ENCODE measurements at regions not wholly inside any gene's neighbourhood (a gene's known extent, or its start where the extent isn't known, plus 50 kb on each side); places are given as distances from the start of the nearest gene placed in this dataset.

GRCh38 chr1:61605607-61606321 lies 119.2 kb downstream of the TM2D1 start:
- H3K4me3 ChIP-seq (ENCODE audit: low read depth in 1 of 2, low read length in 2 of 2), result no peak overlapping the region
- no peaks in the 10 kb centered on the region for H3K4me1 ChIP-seq (ENCODE audit: insufficient read depth, low read length)
- H3K36me3 ChIP-seq (ENCODE audit: insufficient read depth, low read length), result no peaks in the 10 kb centered on the region
- no peak overlapping the region for H3K9ac ChIP-seq (ENCODE audit: low read length)
- H3K27ac ChIP-seq (ENCODE audit: low read depth, low read length), result no peak overlapping the region
- H3K9me3 ChIP-seq (ENCODE audit: low read length), result no peaks in the 10 kb centered on the region
- H3K27me3 ChIP-seq (ENCODE audit: control insufficient read depth in 1 of 2, insufficient read depth in 2 of 2, low read length in 2 of 2), result no peaks in the 10 kb centered on the region

GRCh38 chr1:61604684-61605083 lies 120.3 kb downstream of the TM2D1 start:
- no peak overlapping the region for H3K4me3 ChIP-seq (ENCODE audit: low read depth in 1 of 2, low read length in 2 of 2)
- H3K27me3 ChIP-seq (ENCODE audit: control insufficient read depth in 1 of 2, insufficient read depth in 2 of 2, low read length in 2 of 2), result no peaks in the 10 kb centered on the region
- no peaks in the 10 kb centered on the region for H3K36me3 ChIP-seq (ENCODE audit: insufficient read depth, low read length)
- no peak overlapping the region for H3K27ac ChIP-seq (ENCODE audit: low read depth, low read length)
- no peak overlapping the region for H3K9ac ChIP-seq (ENCODE audit: low read length)
- H3K4me1 ChIP-seq (ENCODE audit: insufficient read depth, low read length), result no peaks in the 10 kb centered on the region
- no peaks in the 10 kb centered on the region for H3K9me3 ChIP-seq (ENCODE audit: low read length)

GRCh38 chr1:61604261-61604660 lies 120.7 kb downstream of the TM2D1 start:
- Histone ChIP-seq H3K4me3 (ENCODE audit: low read depth in 1 of 2, low read length in 2 of 2) (no peak overlapping the region), H3K27ac (ENCODE audit: low read depth, low read length) (no peak overlapping the region), H3K9me3 (ENCODE audit: low read length) (no peaks in the 10 kb centered on the region), H3K9ac (ENCODE audit: low read length) (no peak overlapping the region), H3K27me3 (ENCODE audit: control insufficient read depth in 1 of 2, insufficient read depth in 2 of 2, low read length in 2 of 2) (no peaks in the 10 kb centered on the region), H3K36me3 (ENCODE audit: insufficient read depth, low read length) (no peaks in the 10 kb centered on the region), H3K4me1 (ENCODE audit: insufficient read depth, low read length) (no peaks in the 10 kb centered on the region)

DNA sequence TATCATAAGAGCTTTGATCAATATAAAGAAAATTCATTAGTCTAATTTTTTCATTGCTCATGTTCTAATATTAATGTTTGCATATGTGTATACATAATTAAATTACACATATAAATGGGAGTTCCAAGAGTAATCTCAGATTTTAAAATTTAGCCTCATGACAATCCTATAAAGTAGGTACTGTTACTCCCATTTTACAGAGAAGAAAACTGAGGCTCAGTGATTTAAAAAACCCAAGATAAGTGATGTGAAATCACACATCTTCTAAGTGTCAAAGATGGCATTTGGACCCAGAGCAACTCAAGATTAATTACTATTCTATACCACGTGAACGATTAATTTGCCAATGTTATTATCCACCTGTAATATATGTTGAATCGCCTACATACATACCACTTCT lies 122.3 kb downstream of the TM2D1 start:
- H3K27me3 ChIP-seq (ENCODE audit: control insufficient read depth in 1 of 2, insufficient read depth in 2 of 2, low read length in 2 of 2), result no peaks in the 10 kb centered on the region
- peaks cover under 1% of the 10 kb centered on the region for H3K9me3 ChIP-seq (ENCODE audit: low read length)
- H3K27ac ChIP-seq (ENCODE audit: low read depth, low read length), result no peak overlapping the region
- no peaks in the 10 kb centered on the region for H3K36me3 ChIP-seq (ENCODE audit: insufficient read depth, low read length)
- H3K4me1 ChIP-seq (ENCODE audit: insufficient read depth, low read length), result no peaks in the 10 kb centered on the region
- no peak overlapping the region for H3K9ac ChIP-seq (ENCODE audit: low read length)
- no peak overlapping the region for H3K4me3 ChIP-seq (ENCODE audit: low read depth in 1 of 2, low read length in 2 of 2)

DNA sequence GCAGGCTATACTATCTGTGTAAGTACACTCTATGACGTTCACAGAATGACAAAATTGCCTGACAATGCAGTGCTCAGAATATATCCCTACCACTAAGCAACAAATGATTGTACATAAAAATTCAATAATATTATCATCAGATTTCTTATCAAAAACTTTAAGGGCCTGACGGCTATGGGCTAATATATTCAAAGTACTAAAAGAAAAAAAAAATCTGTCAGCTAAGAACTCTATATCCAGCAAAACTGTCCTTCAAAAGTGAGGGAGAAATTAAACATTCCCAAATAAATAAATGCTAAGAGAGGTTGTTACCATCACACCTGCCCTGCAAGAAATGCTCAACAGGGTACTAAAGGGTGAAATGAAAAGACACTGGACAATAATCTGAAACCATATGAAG lies 127.3 kb downstream of the TM2D1 start:
- H3K9me3 ChIP-seq (ENCODE audit: low read length), result peaks cover 7% of the 10 kb centered on the region
- no peaks in the 10 kb centered on the region for H3K4me1 ChIP-seq (ENCODE audit: insufficient read depth, low read length)
- H3K27ac ChIP-seq (ENCODE audit: low read depth, low read length), result no peak overlapping the region
- H3K9ac ChIP-seq (ENCODE audit: low read length), result no peak overlapping the region
- no peak overlapping the region for H3K4me3 ChIP-seq (ENCODE audit: low read depth in 1 of 2, low read length in 2 of 2)
- H3K36me3 ChIP-seq (ENCODE audit: insufficient read depth, low read length), result no peaks in the 10 kb centered on the region
- no peaks in the 10 kb centered on the region for H3K27me3 ChIP-seq (ENCODE audit: control insufficient read depth in 1 of 2, insufficient read depth in 2 of 2, low read length in 2 of 2)

DNA sequence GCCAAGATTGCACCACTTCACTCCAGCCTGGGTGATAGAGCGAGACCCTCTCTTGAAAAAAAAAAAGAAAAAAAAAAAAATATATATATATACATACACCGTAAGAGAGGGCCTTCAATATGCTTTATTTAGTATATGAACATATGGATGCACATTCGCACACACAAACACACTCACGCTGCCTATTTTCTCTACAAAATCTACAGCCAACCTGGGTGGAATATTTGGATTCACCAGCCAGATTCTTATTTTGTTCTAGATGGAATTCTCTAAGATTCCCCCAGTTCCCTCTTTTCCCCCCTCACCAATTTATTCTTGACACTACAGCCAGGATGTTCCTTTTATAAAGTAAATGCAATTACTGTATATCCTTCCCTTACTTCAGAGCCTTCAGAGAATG lies 131.6 kb downstream of the TM2D1 start:
- Histone ChIP-seq H3K9me3 (ENCODE audit: low read length) (peaks cover 7% of the 10 kb centered on the region), H3K4me1 (ENCODE audit: insufficient read depth, low read length) (no peaks in the 10 kb centered on the region), H3K27ac (ENCODE audit: low read depth, low read length) (no peak overlapping the region), H3K9ac (ENCODE audit: low read length) (no peak overlapping the region), H3K27me3 (ENCODE audit: control insufficient read depth in 1 of 2, insufficient read depth in 2 of 2, low read length in 2 of 2) (no peaks in the 10 kb centered on the region), H3K4me3 (ENCODE audit: low read depth in 1 of 2, low read length in 2 of 2) (no peak overlapping the region), H3K36me3 (ENCODE audit: insufficient read depth, low read length) (no peaks in the 10 kb centered on the region)

GRCh38 chr1:61591351-61591750 lies 133.6 kb downstream of the TM2D1 start:
- Histone ChIP-seq H3K9ac (ENCODE audit: low read length) (no peak overlapping the region), H3K9me3 (ENCODE audit: low read length) (no peaks in the 10 kb centered on the region), H3K36me3 (ENCODE audit: insufficient read depth, low read length) (no peaks in the 10 kb centered on the region), H3K4me3 (ENCODE audit: low read depth in 1 of 2, low read length in 2 of 2) (no peak overlapping the region), H3K4me1 (ENCODE audit: insufficient read depth, low read length) (no peaks in the 10 kb centered on the region), H3K27me3 (ENCODE audit: control insufficient read depth in 1 of 2, insufficient read depth in 2 of 2, low read length in 2 of 2) (no peaks in the 10 kb centered on the region), H3K27ac (ENCODE audit: low read depth, low read length) (no peak overlapping the region)

DNA sequence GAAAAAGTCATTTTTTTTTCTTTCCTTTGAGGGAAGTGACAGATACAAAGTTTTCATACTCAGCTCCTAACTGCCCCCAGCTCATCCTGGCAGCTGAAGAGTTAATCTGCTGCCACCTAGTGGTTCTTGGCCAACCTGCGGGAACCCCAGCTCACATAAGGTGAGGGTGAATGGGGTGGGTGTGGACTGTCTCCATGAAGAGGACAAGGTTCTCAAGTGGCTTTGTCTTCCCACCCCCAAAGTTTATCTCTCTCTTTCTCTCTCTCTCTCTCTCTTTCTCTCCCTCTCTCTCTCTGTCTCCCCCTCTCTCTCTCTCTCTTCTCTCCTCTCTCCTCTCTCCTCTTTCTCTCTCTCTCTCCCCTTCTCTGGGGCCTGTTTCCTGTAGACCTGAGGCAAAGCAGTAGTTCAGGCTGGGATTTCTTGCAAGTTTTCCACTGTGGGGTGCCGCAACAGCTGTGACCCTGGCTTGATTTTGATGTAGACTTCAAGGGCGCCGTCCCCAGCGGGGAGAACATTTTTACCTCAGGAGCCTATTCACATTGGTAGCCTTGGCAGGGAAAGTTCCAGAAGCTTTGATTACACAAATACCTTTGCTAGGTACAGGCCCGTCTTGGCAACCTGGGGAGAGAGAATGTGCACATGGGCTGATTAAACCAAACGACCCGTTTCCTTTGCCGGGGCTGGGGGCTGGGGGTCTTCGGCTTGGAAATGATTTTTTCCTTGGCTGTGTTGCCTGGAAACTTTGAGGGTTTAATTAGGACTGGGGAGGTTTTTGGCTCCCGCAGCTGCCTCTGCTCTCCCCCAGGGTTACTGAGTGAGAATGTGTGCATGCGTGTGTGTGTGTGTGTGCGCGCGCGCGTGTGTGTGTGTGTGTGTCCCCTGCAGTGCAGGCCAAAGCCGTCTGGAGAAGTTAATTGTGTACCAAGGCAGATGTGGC lies 135.9 kb downstream of the TM2D1 start:
- no peaks in the 10 kb centered on the region for H3K27me3 ChIP-seq (ENCODE audit: control insufficient read depth in 1 of 2, insufficient read depth in 2 of 2, low read length in 2 of 2)
- H3K36me3 ChIP-seq (ENCODE audit: insufficient read depth, low read length), result no peaks in the 10 kb centered on the region
- H3K4me3 ChIP-seq (ENCODE audit: low read depth in 1 of 2, low read length in 2 of 2), result no peak overlapping the region
- no peaks in the 10 kb centered on the region for H3K4me1 ChIP-seq (ENCODE audit: insufficient read depth, low read length)
- no peak overlapping the region for H3K9ac ChIP-seq (ENCODE audit: low read length)
- no peaks in the 10 kb centered on the region for H3K9me3 ChIP-seq (ENCODE audit: low read length)
- no peak overlapping the region for H3K27ac ChIP-seq (ENCODE audit: low read depth, low read length)

GRCh38 chr1:61585714-61586113 lies 139.2 kb downstream of the TM2D1 start:
- H3K36me3 ChIP-seq (ENCODE audit: insufficient read depth, low read length), result no peaks in the 10 kb centered on the region
- no peak overlapping the region for H3K4me3 ChIP-seq (ENCODE audit: low read depth in 1 of 2, low read length in 2 of 2)
- H3K4me1 ChIP-seq (ENCODE audit: insufficient read depth, low read length), result no peaks in the 10 kb centered on the region
- no peaks in the 10 kb centered on the region for H3K9me3 ChIP-seq (ENCODE audit: low read length)
- H3K9ac ChIP-seq (ENCODE audit: low read length), result no peak overlapping the region
- no peaks in the 10 kb centered on the region for H3K27me3 ChIP-seq (ENCODE audit: control insufficient read depth in 1 of 2, insufficient read depth in 2 of 2, low read length in 2 of 2)
- H3K27ac ChIP-seq (ENCODE audit: low read depth, low read length), result no peak overlapping the region

DNA sequence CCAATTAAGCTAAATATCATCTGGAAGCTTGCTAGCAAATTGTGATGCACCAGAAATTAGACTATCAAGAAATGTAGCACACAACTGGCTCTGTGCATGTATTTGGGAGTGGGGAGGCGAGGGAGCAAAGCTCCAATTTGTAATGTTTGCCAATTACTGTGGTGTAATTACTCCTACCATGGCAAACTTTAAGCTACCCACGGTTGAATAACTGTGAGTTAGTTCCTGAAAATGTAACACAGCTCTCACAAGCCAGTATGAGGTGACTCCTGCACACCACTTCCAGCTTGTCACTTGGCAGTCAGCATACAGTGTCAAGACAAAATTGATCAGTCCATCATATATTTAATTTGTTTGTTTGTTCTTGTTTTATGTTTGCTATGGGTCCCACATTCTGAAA lies 141.2 kb downstream of the TM2D1 start:
- Histone ChIP-seq H3K4me3 (ENCODE audit: low read depth in 1 of 2, low read length in 2 of 2) (no peak overlapping the region), H3K36me3 (ENCODE audit: insufficient read depth, low read length) (no peaks in the 10 kb centered on the region), H3K9me3 (ENCODE audit: low read length) (no peaks in the 10 kb centered on the region), H3K27me3 (ENCODE audit: control insufficient read depth in 1 of 2, insufficient read depth in 2 of 2, low read length in 2 of 2) (no peaks in the 10 kb centered on the region), H3K4me1 (ENCODE audit: insufficient read depth, low read length) (no peaks in the 10 kb centered on the region), H3K9ac (ENCODE audit: low read length) (no peak overlapping the region), H3K27ac (ENCODE audit: low read depth, low read length) (no peak overlapping the region)

GRCh38 chr1:61581251-61581650 lies 143.7 kb downstream of the TM2D1 start:
- Histone ChIP-seq H3K27me3 (ENCODE audit: control insufficient read depth in 1 of 2, insufficient read depth in 2 of 2, low read length in 2 of 2) (no peaks in the 10 kb centered on the region), H3K36me3 (ENCODE audit: insufficient read depth, low read length) (no peaks in the 10 kb centered on the region), H3K9ac (ENCODE audit: low read length) (no peak overlapping the region), H3K4me3 (ENCODE audit: low read depth in 1 of 2, low read length in 2 of 2) (no peak overlapping the region), H3K4me1 (ENCODE audit: insufficient read depth, low read length) (no peaks in the 10 kb centered on the region), H3K27ac (ENCODE audit: low read depth, low read length) (no peak overlapping the region), H3K9me3 (ENCODE audit: low read length) (no peaks in the 10 kb centered on the region)
